WERI-Rb-1 (cell line): ENCODE measurements at regions not wholly inside any gene's neighbourhood (a gene's known extent, or its start where the extent isn't known, plus 50 kb on each side); places are given as distances from the start of the nearest gene placed in this dataset.

ENCODE experiments used
- DNase-seq: peaks from one replicate; pipeline ENCODE4 v3.0.0-alpha.2; 2020
- H3K27ac ChIP-seq: fragments of 250-450 bp; sonication (Bioruptor Pico); 2 replicates; pipeline ENCODE4 v1.5.1; 2020; ENCODE audit warnings: mild to moderate bottlenecking, moderate library complexity
- H3K27me3 ChIP-seq: fragments of 250-450 bp; sonication (Bioruptor Pico); 2 replicates; pipeline ENCODE4 v1.5.1; 2021; ENCODE audit warnings: mild to moderate bottlenecking, low read depth, moderate library complexity; ENCODE audit not compliant: insufficient read depth, severe bottlenecking
- H3K36me3 ChIP-seq: fragments of 250-450 bp; sonication (Bioruptor Pico); 2 replicates; pipeline ENCODE4 v1.5.1; 2020; ENCODE audit warnings: mild to moderate bottlenecking, moderate library complexity
- H3K4me3 ChIP-seq: 2 replicates; pipeline ENCODE4 v1.5.1; 2011; ENCODE audit warnings: low read depth, mild to moderate bottlenecking, control low read depth, low read length
- H3K9me3 ChIP-seq: fragments of 250-450 bp; sonication (Bioruptor Pico); 2 replicates; pipeline ENCODE4 v1.5.1; 2021; ENCODE audit warnings: mild to moderate bottlenecking, moderate library complexity; ENCODE audit not compliant: severe bottlenecking
- TF ChIP-seq, protein P1 (sequence below): IDR thresholded peaks from 2 replicates; pipeline ENCODE4 v1.5.1; 2011; ENCODE audit warnings: low read depth, mild to moderate bottlenecking, control low read depth, inconsistent platforms, low read length

- no peaks in the 10 kb centered on the region for H3K36me3 ChIP-seq
- H3K27ac ChIP-seq = no peak overlapping the region
- H3K27me3 ChIP-seq = no peaks in the 10 kb centered on the region
- H3K9me3 ChIP-seq = no peaks in the 10 kb centered on the region
- TF ChIP-seq, protein P1, sequence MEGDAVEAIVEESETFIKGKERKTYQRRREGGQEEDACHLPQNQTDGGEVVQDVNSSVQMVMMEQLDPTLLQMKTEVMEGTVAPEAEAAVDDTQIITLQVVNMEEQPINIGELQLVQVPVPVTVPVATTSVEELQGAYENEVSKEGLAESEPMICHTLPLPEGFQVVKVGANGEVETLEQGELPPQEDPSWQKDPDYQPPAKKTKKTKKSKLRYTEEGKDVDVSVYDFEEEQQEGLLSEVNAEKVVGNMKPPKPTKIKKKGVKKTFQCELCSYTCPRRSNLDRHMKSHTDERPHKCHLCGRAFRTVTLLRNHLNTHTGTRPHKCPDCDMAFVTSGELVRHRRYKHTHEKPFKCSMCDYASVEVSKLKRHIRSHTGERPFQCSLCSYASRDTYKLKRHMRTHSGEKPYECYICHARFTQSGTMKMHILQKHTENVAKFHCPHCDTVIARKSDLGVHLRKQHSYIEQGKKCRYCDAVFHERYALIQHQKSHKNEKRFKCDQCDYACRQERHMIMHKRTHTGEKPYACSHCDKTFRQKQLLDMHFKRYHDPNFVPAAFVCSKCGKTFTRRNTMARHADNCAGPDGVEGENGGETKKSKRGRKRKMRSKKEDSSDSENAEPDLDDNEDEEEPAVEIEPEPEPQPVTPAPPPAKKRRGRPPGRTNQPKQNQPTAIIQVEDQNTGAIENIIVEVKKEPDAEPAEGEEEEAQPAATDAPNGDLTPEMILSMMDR = no peak
- DNase-seq = no peak
- no peak overlapping the region for H3K4me3 ChIP-seq
These were observed 874.5 kb downstream of the FLRT2 start for GRCh38 chr14:86404425-86404824.

DNA sequence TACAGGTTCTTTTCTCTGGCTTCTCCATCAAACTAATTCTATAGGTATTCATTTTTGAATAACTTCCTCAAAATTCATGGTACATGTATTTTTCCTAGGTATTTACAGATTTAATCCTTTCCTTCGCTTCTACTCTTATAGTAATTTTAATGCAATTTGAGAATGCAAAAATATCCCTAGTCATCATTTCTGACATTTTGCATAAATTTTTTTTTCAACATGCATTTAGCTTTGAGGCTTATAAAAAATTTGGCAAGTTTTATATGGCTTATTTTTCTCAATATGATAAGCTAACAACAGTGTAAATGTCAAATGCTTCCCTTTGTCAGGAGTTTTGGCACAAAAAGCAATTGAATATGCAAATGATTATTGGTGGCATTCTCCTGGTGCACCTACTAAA lies 872.6 kb downstream of the FLRT2 start:
- Histone ChIP-seq H3K27me3 (no peaks in the 10 kb centered on the region), H3K9me3 (no peaks in the 10 kb centered on the region), H3K27ac (no peak overlapping the region), H3K4me3 (no peak overlapping the region), H3K36me3 (no peaks in the 10 kb centered on the region)
- DNase-seq = no peak
- TF ChIP-seq, protein P1 = no peak

DNA sequence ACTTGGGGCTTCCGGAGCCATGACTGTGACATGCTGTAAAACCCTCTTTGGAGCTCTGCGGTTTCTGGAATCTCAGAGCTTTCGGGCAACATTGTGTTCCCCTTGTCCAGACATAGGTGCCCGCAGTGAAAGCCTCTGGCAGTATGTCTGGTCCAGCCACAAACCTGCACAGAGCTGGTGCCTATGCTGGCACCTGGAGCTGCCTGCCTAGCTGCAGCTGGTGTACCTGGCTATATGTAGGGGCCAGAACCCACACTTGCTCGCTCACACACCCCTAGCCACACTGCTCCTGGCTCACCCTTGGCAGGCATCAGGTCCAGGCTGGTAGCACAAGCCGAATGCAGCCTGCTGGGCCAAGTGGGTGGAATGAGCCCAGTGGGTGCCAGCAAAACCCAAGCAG lies 861.1 kb downstream of the FLRT2 start:
- Histone ChIP-seq H3K27me3 (no peaks in the 10 kb centered on the region), H3K27ac (no peak overlapping the region), H3K36me3 (no peaks in the 10 kb centered on the region), H3K4me3 (no peak overlapping the region), H3K9me3 (no peaks in the 10 kb centered on the region)
- DNase-seq = no peak
- TF ChIP-seq, protein P1 = no peak

DNA sequence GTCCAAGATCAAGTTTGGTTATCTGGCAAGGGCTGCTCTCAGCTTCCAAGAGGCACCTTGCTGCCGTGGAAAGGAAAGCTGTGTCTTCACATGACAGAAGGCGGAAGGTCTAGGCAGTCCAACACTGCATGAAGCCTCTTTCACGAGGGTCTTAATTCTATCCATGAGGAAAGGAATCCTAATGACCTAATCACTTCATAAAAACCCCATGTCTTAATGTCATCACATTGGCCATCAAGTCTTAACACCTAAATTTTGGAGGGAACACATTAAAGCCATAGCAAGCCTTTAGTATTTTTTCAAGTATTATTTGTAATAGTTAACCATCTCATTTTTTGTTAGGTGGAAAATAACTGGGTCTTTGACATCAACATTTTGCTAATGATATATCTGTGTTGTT lies 858.3 kb downstream of the FLRT2 start:
- H3K36me3 ChIP-seq = no peaks in the 10 kb centered on the region
- H3K4me3 ChIP-seq = no peak overlapping the region
- H3K27ac ChIP-seq = no peak overlapping the region
- H3K9me3 ChIP-seq = no peaks in the 10 kb centered on the region
- DNase-seq = no peak
- TF ChIP-seq, protein P1 = no peak
- no peaks in the 10 kb centered on the region for H3K27me3 ChIP-seq

DNA sequence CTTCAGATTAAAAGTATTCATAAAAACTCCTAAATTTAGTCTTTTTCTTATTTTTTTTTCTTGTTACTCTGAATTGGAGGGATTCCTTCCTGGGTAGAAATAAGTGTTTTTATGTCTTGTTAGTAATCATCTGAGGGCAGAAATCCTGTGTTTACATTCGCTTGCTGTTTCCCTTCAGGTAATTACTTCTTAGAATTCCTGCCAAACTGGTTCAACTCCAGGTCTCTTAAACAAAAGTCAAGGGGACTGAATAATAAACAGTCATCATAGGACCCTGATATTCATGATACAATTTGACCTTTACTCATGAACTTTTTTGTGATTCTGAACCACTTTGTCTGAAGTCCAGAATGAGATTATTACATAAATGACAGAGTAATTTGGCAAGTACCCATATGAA lies 843.9 kb downstream of the FLRT2 start:
- TF ChIP-seq, protein P1 = no peak
- DNase-seq = no peak
- Histone ChIP-seq H3K27me3 (no peaks in the 10 kb centered on the region), H3K9me3 (peaks cover 4% of the 10 kb centered on the region), H3K36me3 (no peaks in the 10 kb centered on the region), H3K27ac (no peak overlapping the region), H3K4me3 (no peak overlapping the region)

GRCh38 chr14:86372402-86372801 lies 842.5 kb downstream of the FLRT2 start:
- Histone ChIP-seq H3K27ac (no peak overlapping the region), H3K9me3 (peaks cover 4% of the 10 kb centered on the region), H3K4me3 (no peak overlapping the region), H3K36me3 (no peaks in the 10 kb centered on the region), H3K27me3 (no peaks in the 10 kb centered on the region)
- no peak for DNase-seq
- TF ChIP-seq, protein P1 = no peak
